ENCODE measurements at regions not wholly inside any gene's neighbourhood (a gene's known extent, or its start where the extent isn't known, plus 50 kb on each side); places are given as distances from the start of the nearest gene placed in this dataset.
A peak's percentile ranks its signal among the peaks of the same experiment; 100 is the strongest.

DNA sequence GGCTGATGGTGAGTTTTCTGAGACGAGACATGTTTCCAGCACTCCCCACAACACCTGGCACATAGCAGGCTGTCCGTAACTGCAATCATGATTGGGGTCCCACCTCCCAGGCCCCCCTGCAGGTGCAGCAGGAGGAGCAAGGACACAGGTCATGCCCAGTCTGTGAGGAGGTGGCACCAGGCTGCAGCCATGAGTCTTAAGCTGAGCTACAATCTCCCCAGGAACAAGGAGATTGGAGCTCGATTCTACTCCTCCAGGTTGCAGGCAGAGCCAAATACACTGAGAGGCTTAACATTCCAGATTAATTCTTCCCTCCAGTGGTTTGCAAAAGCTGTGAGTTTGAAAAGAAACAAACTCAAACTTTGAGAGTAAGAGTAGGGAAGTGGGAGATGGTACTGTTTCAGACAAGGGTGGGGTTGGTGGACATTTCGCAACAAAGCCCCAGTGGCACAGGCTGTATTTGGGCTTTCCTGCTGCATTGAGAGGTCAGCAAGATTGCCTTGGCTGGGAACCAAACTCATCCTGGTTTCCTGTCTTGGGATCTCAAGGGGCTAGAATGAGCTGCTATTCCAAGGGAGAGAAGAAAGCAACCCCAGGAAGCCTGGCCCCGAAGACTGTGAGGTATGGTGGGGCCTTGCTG is 64.8 kb upstream of the GALNT2 start:
- no peak for TF ChIP-seq CTCF (conservative IDR thresholded peaks at IDR 0.05; ENCODE audit: low read depth, low read length)
- peak; percentile 28 for DNase-seq (ENCODE audit: low read depth)
- no peak overlapping the region for H3K4me3 ChIP-seq (ENCODE audit: low read length)

GRCh38 chr1:230003409-230003808 is 63.6 kb upstream of the GALNT2 start:
- no peak overlapping the region for H3K4me3 ChIP-seq (ENCODE audit: low read length)
- DNase-seq (ENCODE audit: low read depth) = no peak
- TF ChIP-seq CTCF (conservative IDR thresholded peaks at IDR 0.05; ENCODE audit: low read depth, low read length) = no peak

GRCh38 chr1:230005040-230005439 is 62.0 kb upstream of the GALNT2 start:
- peak; percentile 4 for DNase-seq (ENCODE audit: low read depth)
- H3K4me3 ChIP-seq (ENCODE audit: low read length) = no peak overlapping the region
- no peak for TF ChIP-seq CTCF (conservative IDR thresholded peaks at IDR 0.05; ENCODE audit: low read depth, low read length)

DNA sequence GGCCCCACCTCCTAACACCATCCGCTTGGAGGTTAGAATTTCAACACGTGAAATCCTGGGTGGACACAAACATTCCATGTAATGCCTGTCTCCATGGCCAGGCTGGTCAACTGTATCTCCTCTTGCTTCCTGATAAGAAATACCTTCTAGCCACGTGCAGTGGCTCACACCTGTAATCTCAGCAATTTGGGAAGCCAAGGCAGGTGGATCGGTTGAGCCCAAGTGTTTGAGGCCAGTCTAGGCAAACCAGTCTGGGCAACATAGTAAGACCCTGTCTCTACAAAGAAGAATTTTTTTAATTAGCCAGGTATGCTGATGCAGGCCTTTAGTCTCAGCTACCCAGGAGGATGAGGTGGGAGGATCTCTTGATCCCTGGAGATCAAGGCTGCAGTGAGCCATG is 58.3 kb upstream of the GALNT2 start:
- TF ChIP-seq CTCF (conservative IDR thresholded peaks at IDR 0.05; ENCODE audit: low read depth, low read length) = no peak

GRCh38 chr1:230009611-230010313 is 57.3 kb upstream of the GALNT2 start:
- no peak overlapping the region for H3K4me3 ChIP-seq (ENCODE audit: low read length)
- DNase-seq (ENCODE audit: low read depth) = no peak
- no peak for TF ChIP-seq CTCF (conservative IDR thresholded peaks at IDR 0.05; ENCODE audit: low read depth, low read length)

More for the DNA sequence above, 58.3 kb upstream of the GALNT2 start:
- H3K4me3 ChIP-seq (ENCODE audit: low read length) = no peak overlapping the region
- no peak for DNase-seq (ENCODE audit: low read depth)

DNA sequence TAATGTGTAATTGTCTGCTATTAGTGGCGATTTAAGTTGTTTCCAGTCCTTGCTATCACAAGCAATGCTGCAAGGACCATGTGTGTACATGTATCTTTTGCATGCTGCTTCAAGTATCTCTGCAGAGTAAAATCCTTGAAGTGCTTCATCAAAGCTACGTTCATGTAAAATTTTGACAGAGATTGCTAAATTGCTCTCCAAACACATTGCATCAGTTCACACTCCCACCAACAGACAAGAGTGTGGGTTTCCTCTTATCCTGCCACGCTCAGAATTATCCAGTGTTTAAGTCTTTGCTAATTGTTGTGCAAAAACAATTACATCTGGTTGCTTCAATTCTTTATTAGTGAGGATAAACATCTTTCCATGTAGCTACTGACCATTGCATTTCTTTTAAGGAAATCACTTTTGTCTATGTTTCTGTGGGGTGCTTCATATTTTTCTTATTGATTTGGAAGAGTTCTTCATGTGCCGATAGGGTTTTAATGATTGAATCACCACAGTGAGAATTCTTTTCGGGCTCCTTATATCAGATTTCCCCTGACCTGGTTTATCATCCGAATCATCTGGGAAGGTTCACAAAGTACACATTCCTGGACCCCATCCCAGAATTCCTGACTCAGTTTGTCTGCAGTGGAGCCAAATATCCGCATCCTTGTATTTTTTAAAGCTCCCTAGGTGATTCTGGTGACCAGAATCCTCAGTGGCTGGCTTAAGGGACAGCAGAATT is 56.3 kb upstream of the GALNT2 start:
- no peak for TF ChIP-seq CTCF (conservative IDR thresholded peaks at IDR 0.05; ENCODE audit: low read depth, low read length)
- no peak overlapping the region for H3K4me3 ChIP-seq (ENCODE audit: low read length)

More for the DNA sequence above, 56.3 kb upstream of the GALNT2 start:
- DNase-seq (ENCODE audit: low read depth) = no peak
